GM18517 (cell line): ENCODE measurements at regions not wholly inside any gene's neighbourhood (a gene's known extent, or its start where the extent isn't known, plus 50 kb on each side); places are given as distances from the start of the nearest gene placed in this dataset.

Source experiments
- ATAC-seq: cut with Tn5 transposase; IDR thresholded peaks from one replicate; pipeline ENCODE4 v1.9.1; 2021; ENCODE audit warnings: mild to moderate bottlenecking, moderate library complexity; ENCODE audit not compliant: unreplicated experiment

- ATAC-seq: peak; percentile 68
These were observed 385.2 kb upstream of the KLF4 start for GRCh38 chr9:107874591-107875369.

DNA sequence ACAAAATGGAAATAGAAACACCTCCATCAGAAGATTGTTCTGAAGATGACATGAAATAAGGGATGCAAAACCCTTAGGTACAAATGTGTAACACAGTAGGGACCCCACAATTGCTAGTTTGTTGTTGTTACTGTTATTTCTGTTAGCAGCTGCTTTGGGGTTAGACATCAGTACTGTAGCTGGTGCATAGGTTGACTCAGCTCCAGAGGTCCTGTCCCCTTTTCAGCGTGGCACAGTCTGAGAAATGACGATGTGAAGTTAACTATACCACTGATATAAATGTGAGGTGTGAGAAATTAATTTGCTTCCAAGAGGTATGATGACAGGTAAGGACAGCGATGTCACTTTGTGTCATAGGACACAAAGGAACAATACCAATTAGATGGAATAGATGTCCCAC lies 384.6 kb upstream of the KLF4 start:
- peak; percentile 48 for ATAC-seq

DNA sequence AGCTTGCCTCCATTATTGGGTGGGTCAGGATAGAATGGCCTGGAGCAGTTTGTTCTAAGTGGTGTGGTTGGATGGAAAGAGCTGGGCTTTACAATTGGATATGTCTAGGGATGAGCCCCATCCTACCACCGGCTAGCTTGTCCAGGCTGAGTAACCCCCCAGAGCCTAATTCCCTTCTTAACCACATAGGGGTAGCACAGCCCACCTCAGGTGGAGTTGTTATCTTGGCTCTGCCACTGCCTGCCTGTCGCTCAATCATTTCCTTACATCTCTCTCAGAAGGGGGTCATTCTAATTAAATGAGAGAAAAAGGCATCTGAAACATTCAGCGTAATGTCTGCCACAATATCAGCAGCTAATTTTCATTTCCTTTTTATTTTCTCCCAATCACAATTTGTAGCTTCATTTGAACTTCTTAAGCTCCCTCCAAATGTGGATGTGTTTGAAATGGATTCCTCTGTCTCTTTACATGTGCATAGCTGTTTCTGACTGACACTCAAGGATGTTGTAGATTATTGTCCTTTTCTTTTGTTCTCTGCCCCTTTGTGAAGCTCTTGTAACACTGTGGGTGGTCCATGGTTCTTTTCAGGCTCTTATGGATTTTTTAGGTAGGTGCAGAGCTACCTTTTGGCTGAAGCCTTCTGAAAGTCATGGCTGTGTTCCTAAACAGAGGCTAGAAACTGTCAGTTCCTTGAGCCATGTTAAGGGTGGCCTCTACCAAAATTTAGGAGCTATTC lies 383.1 kb upstream of the KLF4 start:
- ATAC-seq: no peak

- ATAC-seq: no peak
These were observed 381.5 kb upstream of the KLF4 start for GRCh38 chr9:107870927-107871680.

DNA sequence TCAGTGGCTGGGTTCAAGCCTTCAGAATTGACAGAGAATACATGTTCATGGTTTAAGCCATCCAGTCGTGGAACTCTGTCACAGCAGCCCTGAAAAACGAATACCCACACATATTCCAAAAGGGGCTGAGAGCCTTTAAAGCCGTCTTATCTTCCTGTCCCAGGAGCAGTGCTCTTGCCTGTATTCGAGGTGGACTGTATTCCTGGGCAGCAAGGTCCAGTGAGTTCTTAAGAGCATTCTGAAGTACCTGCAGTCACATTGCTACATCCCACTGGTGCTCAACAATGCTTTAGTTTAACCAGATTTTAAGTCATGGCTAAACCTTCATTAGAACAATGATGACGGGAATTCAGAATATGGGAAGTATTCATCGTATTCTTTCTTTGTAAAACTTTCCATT lies 380.7 kb upstream of the KLF4 start:
- ATAC-seq: no peak

DNA sequence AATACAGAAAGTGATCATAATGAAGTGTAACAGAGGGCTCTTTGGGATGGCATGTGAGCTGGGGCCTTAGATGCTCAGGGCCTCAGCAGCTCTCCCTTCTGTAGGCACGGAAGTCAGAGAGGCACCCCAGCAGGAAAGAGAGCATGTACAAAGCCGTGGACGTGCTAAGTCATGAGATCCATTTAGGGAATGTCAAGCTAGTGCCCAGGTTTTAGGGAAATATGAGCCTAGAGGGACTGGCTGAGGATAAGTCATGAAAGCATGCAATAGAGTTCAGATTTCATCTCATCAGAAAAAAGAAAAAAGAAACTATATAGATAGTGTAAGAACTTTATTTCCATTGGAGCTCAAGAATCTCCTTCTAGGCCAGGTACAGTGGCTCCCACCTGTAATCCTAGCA lies 379.5 kb upstream of the KLF4 start:
- ATAC-seq: no peak

DNA sequence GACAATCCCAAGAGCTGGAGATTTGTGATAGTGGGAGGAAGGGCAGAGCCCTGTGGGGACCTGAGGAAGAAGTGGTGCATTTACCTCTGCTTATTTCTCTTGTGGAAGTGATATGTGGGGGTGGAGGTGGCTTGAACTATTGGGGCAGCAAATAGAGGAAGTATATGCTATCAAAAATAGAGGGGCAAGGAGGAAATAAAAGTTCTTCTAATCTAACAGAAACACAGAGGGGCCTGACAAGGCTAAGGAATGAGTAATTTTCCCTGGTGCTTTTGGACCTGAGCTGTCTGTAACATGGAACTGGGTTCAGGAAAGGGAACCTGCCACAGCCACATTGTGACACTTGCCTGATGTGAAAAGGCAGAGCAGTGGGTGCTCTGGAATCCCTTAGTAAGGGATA lies 378.6 kb upstream of the KLF4 start:
- ATAC-seq: no peak

GRCh38 chr9:107867738-107868137 lies 378.2 kb upstream of the KLF4 start:
- no peak for ATAC-seq

DNA sequence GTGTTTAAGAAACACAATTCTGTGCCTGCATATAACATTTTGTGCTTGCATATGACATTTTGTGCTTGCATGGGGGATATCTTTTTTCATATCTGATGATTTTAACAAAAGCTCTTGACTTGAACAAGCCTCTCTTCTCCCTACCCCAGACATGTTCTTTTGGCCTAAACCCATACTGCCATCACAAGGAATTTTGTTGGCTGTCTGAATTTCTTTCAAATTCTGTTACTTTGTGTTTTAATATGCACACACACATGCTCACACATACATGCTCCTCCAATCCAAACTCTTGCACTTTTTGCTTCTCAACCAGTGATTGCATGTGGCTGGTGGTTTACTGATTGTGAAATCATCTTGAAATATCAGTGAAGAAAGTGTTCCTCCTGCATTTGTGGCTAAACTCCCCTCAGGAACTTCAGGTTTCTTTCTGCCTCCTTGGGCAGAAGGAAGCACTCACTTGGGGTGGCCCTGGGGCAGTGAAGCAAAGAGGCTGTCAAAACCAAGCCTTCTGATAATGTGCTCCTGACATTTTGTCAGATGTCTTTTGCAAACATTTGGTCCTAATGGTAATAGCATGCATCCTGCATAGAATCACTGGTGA lies 377.2 kb upstream of the KLF4 start:
- ATAC-seq: no peak

- ATAC-seq: no peak
These were observed 373.8 kb upstream of the KLF4 start for GRCh38 chr9:107863396-107863795.

DNA sequence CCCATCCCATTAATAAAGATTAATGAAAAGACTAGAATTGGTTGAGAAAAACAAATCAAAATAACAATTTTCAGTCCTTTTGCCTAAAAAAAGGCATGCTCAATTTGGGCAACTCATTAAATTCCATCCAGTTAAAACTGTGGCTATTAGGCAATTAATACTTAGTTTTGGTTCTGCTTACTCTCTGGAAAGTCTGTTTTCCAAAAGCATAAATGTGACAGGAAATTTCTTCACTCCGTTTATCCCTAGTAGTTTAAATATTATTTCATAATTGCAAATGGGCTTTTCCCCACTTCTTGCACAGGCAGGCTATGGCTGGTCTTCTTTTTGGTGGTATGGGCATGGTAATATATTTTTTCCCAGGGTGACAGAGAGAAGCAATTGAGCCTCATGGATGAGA lies 373.3 kb upstream of the KLF4 start:
- no peak for ATAC-seq

DNA sequence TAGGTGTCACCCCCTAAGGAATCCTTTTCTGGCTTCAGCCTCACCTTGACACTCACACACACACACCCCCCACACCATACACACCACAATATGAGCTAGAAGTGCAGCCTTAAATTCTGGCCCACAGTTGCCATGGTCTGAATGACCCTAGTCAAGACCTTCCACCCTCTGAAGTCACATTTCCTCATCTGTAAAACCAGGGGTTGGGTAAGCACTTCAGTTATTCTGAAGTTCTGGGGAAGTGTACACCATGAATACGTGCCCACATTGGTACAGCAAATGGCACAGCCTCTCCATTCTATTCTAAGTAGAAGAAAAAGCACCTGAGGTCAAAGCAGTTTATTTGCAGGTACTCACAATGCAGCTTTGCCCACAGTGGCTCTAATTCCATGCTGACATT lies 372.8 kb upstream of the KLF4 start:
- no peak for ATAC-seq

DNA sequence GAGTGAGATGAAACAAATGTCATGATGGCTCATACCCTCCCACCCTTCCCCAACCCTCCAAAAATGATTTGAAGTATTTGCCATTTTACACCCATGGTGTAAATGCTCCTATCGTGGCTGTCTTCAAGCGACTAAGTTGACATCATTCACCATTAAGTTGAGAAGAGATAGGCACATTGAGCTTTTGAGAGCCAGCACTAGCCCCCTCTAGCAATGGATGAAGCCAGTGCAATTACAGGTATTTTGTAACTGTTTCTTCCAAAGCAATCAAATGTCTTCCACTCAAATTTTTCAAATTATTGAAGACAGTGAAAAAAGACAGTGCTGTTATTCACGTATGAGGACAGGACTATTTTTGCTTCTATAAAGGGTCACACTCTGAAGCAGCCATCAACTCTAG lies 371.5 kb upstream of the KLF4 start:
- ATAC-seq: no peak

GRCh38 chr9:107858260-107858659 lies 368.7 kb upstream of the KLF4 start:
- ATAC-seq: no peak

DNA sequence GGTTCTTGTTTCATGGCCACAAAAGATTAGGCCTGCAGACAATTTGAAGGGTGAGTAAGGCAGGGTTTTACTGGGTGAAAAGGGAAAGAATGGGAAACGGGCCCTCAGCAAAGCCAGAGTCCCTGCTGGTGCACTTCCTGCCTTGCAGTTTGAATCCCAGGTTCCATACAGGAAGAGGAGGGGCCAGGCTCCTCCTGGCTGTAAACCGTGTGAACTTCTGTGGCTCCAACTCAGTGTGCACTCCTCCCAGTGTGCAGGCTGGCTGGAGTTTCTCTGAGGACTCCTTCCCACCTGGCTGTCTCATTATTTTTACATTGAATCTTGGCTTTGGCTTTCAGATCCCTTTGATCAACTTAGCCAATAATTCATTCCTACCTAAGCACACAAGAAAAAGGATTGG lies 367.1 kb upstream of the KLF4 start:
- ATAC-seq: no peak

DNA sequence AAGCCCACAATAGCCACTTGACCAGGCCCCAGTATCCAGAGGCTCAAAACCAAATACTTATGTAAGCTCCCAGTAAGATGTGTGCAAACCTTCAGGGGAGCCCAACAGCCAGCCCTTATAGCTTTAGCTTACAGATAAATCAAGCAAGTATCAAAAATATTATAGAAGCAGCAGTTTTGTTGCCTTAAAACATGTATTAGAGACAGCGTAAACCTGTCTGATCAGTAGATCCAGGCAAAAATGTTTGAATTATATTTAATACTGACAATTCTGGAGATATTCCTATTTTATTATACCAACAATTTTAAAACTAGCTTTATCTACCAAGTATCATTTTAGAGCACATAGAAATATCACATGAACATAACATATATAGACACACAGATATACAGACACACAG lies 365.6 kb upstream of the KLF4 start:
- ATAC-seq: no peak

GRCh38 chr9:107853461-107853860 lies 363.9 kb upstream of the KLF4 start:
- ATAC-seq: no peak

GRCh38 chr9:107852891-107853290 lies 363.3 kb upstream of the KLF4 start:
- ATAC-seq: no peak

DNA sequence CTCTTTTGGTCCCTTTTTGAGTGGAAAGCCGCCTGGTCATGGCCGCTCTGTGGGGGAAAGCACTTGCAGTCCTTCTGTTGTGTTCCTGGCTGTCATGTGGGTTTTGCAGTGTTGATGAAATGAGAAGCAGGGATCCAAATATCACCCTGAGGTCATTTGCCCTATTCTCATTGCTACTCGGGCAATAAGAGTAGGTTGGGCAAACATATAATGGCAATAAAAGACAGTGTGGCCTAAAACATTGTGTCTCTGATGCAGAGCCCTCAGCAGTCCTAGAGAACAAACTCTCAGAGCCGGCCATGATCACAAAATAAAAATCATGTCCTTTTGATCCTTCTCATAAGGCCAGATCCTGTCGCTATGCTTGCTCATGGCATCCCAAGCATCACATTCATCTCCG lies 361.1 kb upstream of the KLF4 start:
- ATAC-seq: no peak

GRCh38 chr9:107847978-107848964 lies 358.7 kb upstream of the KLF4 start:
- no peak for ATAC-seq
